GM23248 (cell line): ENCODE measurements at regions not wholly inside any gene's neighbourhood (a gene's known extent, or its start where the extent isn't known, plus 50 kb on each side); places are given as distances from the start of the nearest gene placed in this dataset.
"Not testable (repeated sequence)": the region's sequence is repeated elsewhere in the genome, so short reads cannot be mapped to it uniquely, and the experiment has no call there.

ENCODE experiments used
- DNase-seq: peaks from one replicate; pipeline ENCODE4 v3.0.0-alpha.2; 2015
- H2AFZ ChIP-seq: fragments of 200-600 bp; sonication (generic); 2 replicates; pipeline ENCODE4 v1.6.1; 2016; ENCODE audit warnings: antibody characterized with exemption
- H3F3A ChIP-seq: fragments of 200-600 bp; sonication (generic); 2 replicates; pipeline ENCODE4 v1.6.1; 2016; ENCODE audit warnings: mild to moderate bottlenecking, antibody characterized with exemption, mixed run types; ENCODE audit not compliant: insufficient read depth
- H3K27ac ChIP-seq: fragments of 200-600 bp; sonication (generic); 2 replicates; pipeline ENCODE4 v1.5.1; 2016; ENCODE audit warnings: mild to moderate bottlenecking
- H3K27me3 ChIP-seq: fragments of 200-600 bp; sonication (generic); replicated peaks from 2 replicates; pipeline ENCODE4 v1.6.1; 2016; ENCODE audit warnings: mild to moderate bottlenecking; ENCODE audit not compliant: insufficient read depth
- H3K36me3 ChIP-seq: fragments of 200-600 bp; sonication (generic); 2 replicates; pipeline ENCODE4 v1.6.1; 2016; ENCODE audit warnings: low read depth, mild to moderate bottlenecking
- H3K4me1 ChIP-seq: fragments of 200-600 bp; sonication (generic); 2 replicates; pipeline ENCODE4 v1.6.1; 2016; ENCODE audit warnings: mild to moderate bottlenecking; ENCODE audit not compliant: insufficient read depth
- H3K4me2 ChIP-seq: fragments of 200-600 bp; sonication (generic); one replicate; pipeline ENCODE4 v1.6.1; 2016; ENCODE audit warnings: mild to moderate bottlenecking; ENCODE audit not compliant: unreplicated experiment
- H3K4me3 ChIP-seq: fragments of 200-600 bp; sonication (generic); 2 replicates; pipeline ENCODE4 v1.5.1; 2016; ENCODE audit warnings: mild to moderate bottlenecking
- H3K79me2 ChIP-seq: fragments of 200-600 bp; sonication (generic); 2 replicates; pipeline ENCODE4 v1.6.1; 2016; ENCODE audit warnings: mild to moderate bottlenecking; ENCODE audit not compliant: insufficient read depth
- H3K9ac ChIP-seq: fragments of 200-600 bp; sonication (generic); 2 replicates; pipeline ENCODE4 v1.6.1; 2016; ENCODE audit warnings: mild to moderate bottlenecking
- H3K9me2 ChIP-seq: fragments of 200-600 bp; sonication (generic); 2 replicates; pipeline ENCODE4 v1.6.1; 2016; ENCODE audit warnings: mixed run types, mild to moderate bottlenecking, moderate library complexity; ENCODE audit not compliant: insufficient read depth
- H3K9me3 ChIP-seq: fragments of 200-600 bp; sonication (generic); one replicate; pipeline ENCODE4 v1.6.1; 2017; ENCODE audit warnings: low read depth
- H4K20me1 ChIP-seq: fragments of 200-600 bp; sonication (generic); 2 replicates; pipeline ENCODE4 v1.6.0; 2016; ENCODE audit not compliant: insufficient read depth
- EZH2 ChIP-seq: fragments of 200-600 bp; sonication (generic); IDR thresholded peaks from 2 replicates; pipeline ENCODE4 v1.6.1; 2018; ENCODE audit warnings: antibody characterized with exemption, mild to moderate bottlenecking; ENCODE audit not compliant: insufficient read depth, poor library complexity, severe bottlenecking
- EZH2phosphoT487 ChIP-seq: fragments of 200-600 bp; sonication (generic); IDR thresholded peaks from 2 replicates; pipeline ENCODE4 v1.6.1; 2018; ENCODE audit warnings: antibody characterized with exemption, moderate library complexity, mild to moderate bottlenecking, low read depth; ENCODE audit not compliant: insufficient read depth
- WGBS, 2 experiments: methylation state at CpG; one replicate each; pipeline ENCODE4 v1.1.6; 2015 to 2017; ENCODE audit warnings: low lambda C conversion rate in 2 of 2, low coverage in 1 of 2; ENCODE audit errors: missing lambda C conversion rate in 2 of 2; 5-methylcytosine and 5-hydroxymethylcytosine counted together
- in situ Hi-C: fragments of 300-500 bp; cut with MboI; formaldehyde crosslinking; loops from 2 replicates; pipeline ENCODE4 v1.15.0; 2020

DNA sequence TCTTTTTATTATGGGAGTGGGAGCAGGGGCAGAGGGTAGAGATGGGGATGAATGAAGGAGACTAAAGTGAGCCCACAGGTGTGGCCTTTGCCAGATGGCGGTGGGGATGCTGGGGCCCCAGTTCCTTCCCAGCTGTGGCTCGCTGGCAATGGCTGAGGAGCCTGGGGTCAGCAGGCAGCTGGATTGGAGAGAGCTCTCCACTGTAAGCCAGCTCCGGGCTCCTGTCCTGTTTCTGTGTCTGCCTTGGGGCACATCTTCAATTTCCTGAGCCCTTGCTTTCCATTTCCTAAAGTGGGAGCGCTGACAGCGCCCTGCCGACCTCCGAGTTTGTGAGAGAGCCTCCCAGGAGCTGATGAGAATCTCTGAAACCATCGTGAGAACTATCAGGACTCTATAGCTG lies 75.6 kb upstream of the SPRY4 start:
- H3F3A ChIP-seq: no peaks in the 10 kb centered on the region
- no peak overlapping the region for H3K9ac ChIP-seq
- DNase-seq: no peak
- no peaks in the 10 kb centered on the region for H3K36me3 ChIP-seq
- H3K79me2 ChIP-seq: no peaks in the 10 kb centered on the region
- no peak overlapping the region for H2AFZ ChIP-seq
- H3K27ac ChIP-seq: no peak overlapping the region
- H3K9me2 ChIP-seq: no peaks in the 10 kb centered on the region
- in situ Hi-C loops: no loop called here
- no peak overlapping the region for H3K4me3 ChIP-seq
- H4K20me1 ChIP-seq: no peaks in the 10 kb centered on the region
- no peak for TF ChIP-seq EZH2
- no peak for TF ChIP-seq EZH2phosphoT487
- H3K4me2 ChIP-seq: no peak overlapping the region
- H3K9me3 ChIP-seq: no peaks in the 10 kb centered on the region
- H3K27me3 ChIP-seq: no peaks in the 10 kb centered on the region
- WGBS, 2 experiments: 91 to 92% methylated on average over 7 to 8 of the region's 8 CpGs
- no peaks in the 10 kb centered on the region for H3K4me1 ChIP-seq

GRCh38 chr5:142399891-142400290 lies 75.1 kb upstream of the SPRY4 start:
- Histone ChIP-seq H3K27me3 (no peaks in the 10 kb centered on the region), H3K9me3 (no peaks in the 10 kb centered on the region), H3K9ac (no peak overlapping the region), H3K36me3 (no peaks in the 10 kb centered on the region), H3K4me3 (no peak overlapping the region), H3K27ac (no peak overlapping the region), H3K79me2 (no peaks in the 10 kb centered on the region), H3K4me1 (no peaks in the 10 kb centered on the region), H2AFZ (no peak overlapping the region), H3K9me2 (no peaks in the 10 kb centered on the region), H3F3A (no peaks in the 10 kb centered on the region), H3K4me2 (no peak overlapping the region), H4K20me1 (no peaks in the 10 kb centered on the region)
- WGBS, 2 experiments: 91 to 93% methylated on average over 2 of the region's 2 CpGs
- in situ Hi-C loops: no loop called here
- peak; percentile 23 for DNase-seq
- TF ChIP-seq EZH2phosphoT487 (no peak), EZH2 (no peak)

DNA sequence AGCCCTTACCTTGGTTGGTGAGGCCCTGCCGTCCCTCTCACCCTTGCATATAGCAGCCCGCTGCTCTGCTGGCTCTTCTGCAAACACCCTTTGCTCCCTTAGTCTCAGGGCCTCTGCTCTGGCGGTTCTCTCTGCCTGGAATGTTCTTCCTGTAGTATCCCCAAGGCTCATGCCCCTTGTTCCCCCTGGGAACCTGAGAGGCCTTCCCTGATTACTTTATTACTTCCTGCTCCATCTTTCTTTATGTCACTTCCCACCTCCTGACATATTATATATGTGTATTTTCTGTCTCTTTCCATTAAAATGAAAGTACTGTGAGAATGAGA lies 73.9 kb upstream of the SPRY4 start:
- Histone ChIP-seq H3K4me3 (no peak overlapping the region), H3F3A (no peaks in the 10 kb centered on the region), H3K36me3 (no peaks in the 10 kb centered on the region), H3K9me3 (no peaks in the 10 kb centered on the region), H3K27me3 (no peaks in the 10 kb centered on the region), H3K9me2 (no peaks in the 10 kb centered on the region), H3K27ac (no peak overlapping the region), H3K79me2 (no peaks in the 10 kb centered on the region), H2AFZ (no peak overlapping the region), H3K9ac (no peak overlapping the region), H3K4me2 (no peak overlapping the region), H3K4me1 (no peaks in the 10 kb centered on the region), H4K20me1 (no peaks in the 10 kb centered on the region)
- WGBS, 2 experiments: 90 to 93% methylated on average over 3 of the region's 3 CpGs
- TF ChIP-seq EZH2phosphoT487: no peak
- no peak for TF ChIP-seq EZH2
- in situ Hi-C loops: no loop called here
- no peak for DNase-seq

DNA sequence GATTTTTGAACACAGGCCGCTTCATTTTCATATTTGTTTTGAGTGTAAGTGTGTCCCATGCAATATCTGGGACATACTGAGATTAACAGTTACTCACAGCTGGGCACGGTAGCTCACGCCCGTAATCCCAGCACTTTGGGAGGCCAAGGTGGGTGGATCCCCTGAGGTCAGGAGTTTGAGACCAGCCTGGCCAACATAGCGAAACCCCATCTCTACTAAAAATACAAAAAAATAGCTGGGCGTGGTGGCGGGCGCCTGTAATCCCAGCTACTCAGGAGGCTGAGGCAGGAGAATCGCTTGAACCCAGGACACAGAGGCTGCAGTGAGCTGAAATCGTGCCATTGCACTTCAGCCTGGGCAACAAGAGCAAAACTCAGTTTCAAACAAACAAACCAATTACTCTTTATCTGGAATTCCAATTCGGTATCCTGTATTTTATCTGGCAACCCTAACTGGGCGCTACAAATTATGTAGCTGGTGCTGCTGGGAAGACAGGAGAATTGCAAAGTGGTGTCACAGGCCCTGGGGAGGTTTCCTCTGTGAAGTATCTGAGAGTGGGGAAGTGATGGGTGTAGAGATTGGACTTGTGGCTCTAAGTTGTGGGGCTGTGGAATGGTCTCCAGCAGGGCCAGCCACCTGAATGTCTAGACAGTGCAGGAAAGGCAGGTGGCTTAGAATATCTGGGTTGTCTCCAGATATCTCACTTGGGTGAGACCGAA lies 73.3 kb upstream of the SPRY4 start:
- H4K20me1 ChIP-seq, H3K9me2 ChIP-seq, DNase-seq, H2AFZ ChIP-seq, H3F3A ChIP-seq, H3K4me2 ChIP-seq, H3K79me2 ChIP-seq, H3K9me3 ChIP-seq, H3K36me3 ChIP-seq, H3K27me3 ChIP-seq, H3K9ac ChIP-seq, H3K4me3 ChIP-seq, in situ Hi-C loops, H3K27ac ChIP-seq, H3K4me1 ChIP-seq: not testable (repeated sequence)
- 94 to 95% methylated on average over 13 of the region's 13 CpGs for WGBS, 2 experiments

DNA sequence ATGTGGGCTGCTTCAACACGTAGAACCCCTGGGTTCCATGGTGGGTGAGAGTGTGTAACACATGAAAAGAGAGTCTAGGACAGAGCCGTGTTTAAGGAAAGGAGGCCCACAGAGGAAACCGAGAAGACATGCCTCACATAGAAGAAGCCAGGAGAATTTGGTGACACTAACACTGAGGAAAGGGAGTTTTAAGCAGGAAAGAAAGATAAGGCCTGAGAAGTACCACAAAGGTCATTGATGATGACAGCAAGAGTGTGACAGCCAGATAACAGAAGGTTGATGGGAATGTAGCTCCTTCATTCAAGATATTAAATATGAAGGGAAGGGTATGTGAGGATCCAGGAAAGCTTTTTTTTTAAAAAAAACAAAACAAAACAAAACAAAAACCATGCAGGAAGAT lies 72.4 kb upstream of the SPRY4 start:
- in situ Hi-C loops: no loop called here
- WGBS, 2 experiments: 94 to 95% methylated on average over 3 of the region's 3 CpGs

More for the DNA sequence above, 72.4 kb upstream of the SPRY4 start:
- H3K27me3 ChIP-seq: no peaks in the 10 kb centered on the region
- H4K20me1 ChIP-seq: no peaks in the 10 kb centered on the region
- no peak overlapping the region for H2AFZ ChIP-seq
- H3K9me2 ChIP-seq: no peaks in the 10 kb centered on the region
- H3K27ac ChIP-seq: no peak overlapping the region
- no peak overlapping the region for H3K9ac ChIP-seq
- no peak for DNase-seq
- H3K79me2 ChIP-seq: no peaks in the 10 kb centered on the region
- no peaks in the 10 kb centered on the region for H3K9me3 ChIP-seq
- no peak overlapping the region for H3K4me2 ChIP-seq
- TF ChIP-seq EZH2: no peak
- TF ChIP-seq EZH2phosphoT487: no peak
- H3K36me3 ChIP-seq: no peaks in the 10 kb centered on the region
- H3F3A ChIP-seq: no peaks in the 10 kb centered on the region
- no peak overlapping the region for H3K4me3 ChIP-seq
- H3K4me1 ChIP-seq: no peaks in the 10 kb centered on the region
